Neutrophil (primary cell): ENCODE measurements at regions not wholly inside any gene's neighbourhood (a gene's known extent, or its start where the extent isn't known, plus 50 kb on each side); places are given as distances from the start of the nearest gene placed in this dataset.
"Not testable (repeated sequence)": the region's sequence is repeated elsewhere in the genome, so short reads cannot be mapped to it uniquely, and the experiment has no call there.

Source experiments
- H3K27ac ChIP-seq: fragments of 200-600 bp; sonication (generic); 2 replicates; pipeline ENCODE4 v1.5.1; 2016; ENCODE audit warnings: mild to moderate bottlenecking, moderate library complexity
- H3K27me3 ChIP-seq: fragments of 200-600 bp; sonication (generic); 2 replicates; pipeline ENCODE4 v1.6.0; 2016; ENCODE audit warnings: mild to moderate bottlenecking
- H3K36me3 ChIP-seq: fragments of 200-600 bp; sonication (generic); 2 replicates; pipeline ENCODE4 v1.5.1; 2017
- H3K4me1 ChIP-seq, 2 experiments: fragments of 200-600 bp in 1 of 2; sonication (generic) in 1 of 2; 1 replicate in 1 of 2; 2 replicates in 1 of 2; pipeline versions ENCODE4 v1.5.1 to v1.6.1; 2013 to 2016; ENCODE audit warnings: low read depth in 1 of 2, low read length in 1 of 2, mild to moderate bottlenecking in 1 of 2, moderate library complexity in 1 of 2; ENCODE audit not compliant: control insufficient read depth in 1 of 2, insufficient read depth in 1 of 2
- H3K4me3 ChIP-seq, 2 experiments: fragments of 200-600 bp in 1 of 2; sonication (generic) in 1 of 2; 1 replicate in 1 of 2; 2 replicates in 1 of 2; pipeline ENCODE4 v1.5.1; 2013 to 2016; ENCODE audit warnings: low read depth in 1 of 2, low read length in 1 of 2, mild to moderate bottlenecking in 1 of 2, moderate library complexity in 1 of 2
- H3K9me3 ChIP-seq: fragments of 200-600 bp; sonication (generic); 2 replicates; pipeline ENCODE4 v1.5.1; 2016
- TF ChIP-seq, protein P1 (sequence below): fragments of 200-600 bp; sonication (generic); IDR thresholded peaks from 2 replicates; pipeline ENCODE4 v1.5.1; 2016; ENCODE audit warnings: antibody characterized with exemption

DNA sequence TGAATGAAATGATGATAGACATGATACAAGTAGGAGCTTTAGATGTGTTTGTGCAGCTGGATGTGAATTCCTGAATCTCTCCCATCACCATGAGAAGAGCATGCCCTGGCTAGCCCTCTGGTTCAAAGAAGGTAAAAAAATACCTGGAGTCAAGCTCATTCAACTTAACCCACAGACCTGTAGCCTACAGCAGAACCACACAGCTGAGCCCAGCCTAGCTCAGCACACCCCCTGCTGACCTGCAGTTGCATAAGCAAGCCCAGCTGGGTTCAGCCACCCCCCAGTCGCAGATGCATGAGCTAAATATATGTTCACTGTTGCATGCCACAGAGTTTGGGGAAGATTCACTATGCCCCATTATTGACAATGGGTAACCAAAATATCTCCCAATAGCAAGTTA lies 130.6 kb upstream of the RRN3 start:
- not testable (repeated sequence) for H3K4me3 ChIP-seq, H3K36me3 ChIP-seq, H3K4me1 ChIP-seq, H3K27me3 ChIP-seq, H3K9me3 ChIP-seq, H3K27ac ChIP-seq

DNA sequence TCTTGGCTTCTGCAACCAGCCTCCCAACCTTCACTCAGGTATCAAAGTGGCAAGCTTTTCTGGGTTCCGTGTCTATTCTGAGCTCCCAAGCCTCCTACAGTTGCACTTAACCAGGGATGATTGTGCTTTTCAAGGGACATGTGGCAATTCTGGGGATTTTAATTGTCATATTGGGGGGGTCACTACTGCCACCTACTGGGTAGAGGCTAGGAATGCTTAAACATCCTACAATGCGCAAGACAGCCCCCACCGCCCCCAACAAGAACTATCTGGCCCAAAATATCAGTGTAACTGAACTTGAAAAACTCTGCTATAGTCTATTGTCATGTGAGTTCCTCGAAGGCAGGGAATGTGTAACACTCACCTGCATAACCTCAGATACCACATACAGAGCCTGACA lies 129.3 kb upstream of the RRN3 start:
- H3K9me3 ChIP-seq, H3K4me3 ChIP-seq, H3K4me1 ChIP-seq, H3K27me3 ChIP-seq, H3K36me3 ChIP-seq, H3K27ac ChIP-seq: not testable (repeated sequence)

DNA sequence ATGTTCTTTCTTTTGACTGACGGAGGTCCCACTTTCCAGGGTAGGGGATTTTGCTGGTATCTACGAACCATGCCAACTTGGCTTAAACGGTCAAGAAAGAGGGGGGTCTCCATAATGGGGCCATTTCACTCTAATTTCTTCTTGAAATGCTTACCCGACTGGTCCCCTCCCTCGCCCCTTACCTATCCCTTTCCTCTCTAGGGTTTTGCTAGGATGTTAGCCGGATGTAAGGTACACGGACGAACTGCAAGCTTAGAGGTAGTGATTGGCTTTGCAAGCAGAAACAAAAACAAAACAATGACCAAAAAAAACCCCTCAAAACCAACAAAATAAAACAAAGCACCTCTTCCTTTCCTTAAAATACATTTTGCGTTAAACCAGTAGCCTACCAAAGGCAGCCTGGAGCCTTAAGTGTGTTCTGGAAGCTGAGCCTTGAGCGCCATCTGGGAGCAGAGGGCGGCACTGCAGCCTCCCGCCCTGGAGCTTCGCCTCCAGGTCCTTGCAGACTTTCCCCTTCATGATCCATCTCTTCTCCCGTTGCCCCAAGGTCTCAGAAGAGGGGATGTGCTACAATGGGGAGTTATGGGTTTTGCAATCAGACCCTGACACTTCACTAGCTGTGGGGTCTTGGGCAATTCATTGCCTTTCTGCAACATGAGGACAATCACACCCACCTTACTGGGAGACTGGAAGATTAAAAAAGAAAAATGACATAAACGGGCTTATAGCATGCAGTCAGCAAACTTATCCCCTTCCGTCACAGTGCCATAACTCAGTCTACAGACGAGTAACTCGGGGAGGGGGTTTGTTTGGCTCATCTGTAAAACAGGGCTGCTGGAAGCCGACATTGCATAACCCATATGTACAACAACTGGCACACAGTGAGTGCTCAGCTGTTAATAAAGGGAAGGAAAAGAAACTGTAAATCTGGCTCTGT lies 125.9 kb upstream of the RRN3 start:
- TF ChIP-seq, protein P1, sequence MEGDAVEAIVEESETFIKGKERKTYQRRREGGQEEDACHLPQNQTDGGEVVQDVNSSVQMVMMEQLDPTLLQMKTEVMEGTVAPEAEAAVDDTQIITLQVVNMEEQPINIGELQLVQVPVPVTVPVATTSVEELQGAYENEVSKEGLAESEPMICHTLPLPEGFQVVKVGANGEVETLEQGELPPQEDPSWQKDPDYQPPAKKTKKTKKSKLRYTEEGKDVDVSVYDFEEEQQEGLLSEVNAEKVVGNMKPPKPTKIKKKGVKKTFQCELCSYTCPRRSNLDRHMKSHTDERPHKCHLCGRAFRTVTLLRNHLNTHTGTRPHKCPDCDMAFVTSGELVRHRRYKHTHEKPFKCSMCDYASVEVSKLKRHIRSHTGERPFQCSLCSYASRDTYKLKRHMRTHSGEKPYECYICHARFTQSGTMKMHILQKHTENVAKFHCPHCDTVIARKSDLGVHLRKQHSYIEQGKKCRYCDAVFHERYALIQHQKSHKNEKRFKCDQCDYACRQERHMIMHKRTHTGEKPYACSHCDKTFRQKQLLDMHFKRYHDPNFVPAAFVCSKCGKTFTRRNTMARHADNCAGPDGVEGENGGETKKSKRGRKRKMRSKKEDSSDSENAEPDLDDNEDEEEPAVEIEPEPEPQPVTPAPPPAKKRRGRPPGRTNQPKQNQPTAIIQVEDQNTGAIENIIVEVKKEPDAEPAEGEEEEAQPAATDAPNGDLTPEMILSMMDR, result peak; percentile 33
- not testable (repeated sequence) for H3K27ac ChIP-seq, H3K4me1 ChIP-seq

DNA sequence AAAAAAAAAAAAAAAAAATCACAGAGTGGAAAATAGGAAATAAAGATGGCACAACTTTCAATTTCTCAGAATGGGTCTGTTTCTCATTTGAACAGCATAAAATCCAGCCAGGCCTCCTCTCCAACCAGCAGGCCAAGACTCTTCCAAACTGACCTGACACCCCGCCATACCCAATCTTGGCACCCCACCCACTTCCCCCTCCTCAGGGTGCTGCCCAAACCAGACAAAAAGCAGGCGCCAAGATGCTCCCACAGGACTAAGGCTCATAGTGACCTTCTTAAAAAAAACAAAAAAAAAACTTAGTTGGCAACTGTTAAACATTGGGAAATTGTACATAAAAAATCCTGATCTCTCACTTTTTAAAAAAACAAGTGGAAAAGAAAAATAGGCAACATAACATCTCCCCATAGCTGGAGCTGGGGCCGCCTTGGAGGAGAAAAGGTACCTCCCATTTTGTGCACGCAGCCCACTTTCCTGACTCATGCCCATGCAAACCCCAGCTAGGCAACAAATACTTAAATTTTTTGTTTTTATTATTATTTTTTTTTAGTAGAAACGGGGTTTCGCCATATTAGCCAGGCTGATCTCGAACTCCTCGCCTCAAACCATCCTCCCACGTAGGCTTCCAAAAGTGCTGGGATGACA lies 124.9 kb upstream of the RRN3 start:
- H3K36me3 ChIP-seq, H3K4me3 ChIP-seq, H3K9me3 ChIP-seq, H3K27me3 ChIP-seq, H3K27ac ChIP-seq, H3K4me1 ChIP-seq: not testable (repeated sequence)

More for the DNA sequence above, 125.9 kb upstream of the RRN3 start:
- H3K36me3 ChIP-seq, H3K4me3 ChIP-seq, H3K9me3 ChIP-seq, H3K27me3 ChIP-seq: not testable (repeated sequence)

DNA sequence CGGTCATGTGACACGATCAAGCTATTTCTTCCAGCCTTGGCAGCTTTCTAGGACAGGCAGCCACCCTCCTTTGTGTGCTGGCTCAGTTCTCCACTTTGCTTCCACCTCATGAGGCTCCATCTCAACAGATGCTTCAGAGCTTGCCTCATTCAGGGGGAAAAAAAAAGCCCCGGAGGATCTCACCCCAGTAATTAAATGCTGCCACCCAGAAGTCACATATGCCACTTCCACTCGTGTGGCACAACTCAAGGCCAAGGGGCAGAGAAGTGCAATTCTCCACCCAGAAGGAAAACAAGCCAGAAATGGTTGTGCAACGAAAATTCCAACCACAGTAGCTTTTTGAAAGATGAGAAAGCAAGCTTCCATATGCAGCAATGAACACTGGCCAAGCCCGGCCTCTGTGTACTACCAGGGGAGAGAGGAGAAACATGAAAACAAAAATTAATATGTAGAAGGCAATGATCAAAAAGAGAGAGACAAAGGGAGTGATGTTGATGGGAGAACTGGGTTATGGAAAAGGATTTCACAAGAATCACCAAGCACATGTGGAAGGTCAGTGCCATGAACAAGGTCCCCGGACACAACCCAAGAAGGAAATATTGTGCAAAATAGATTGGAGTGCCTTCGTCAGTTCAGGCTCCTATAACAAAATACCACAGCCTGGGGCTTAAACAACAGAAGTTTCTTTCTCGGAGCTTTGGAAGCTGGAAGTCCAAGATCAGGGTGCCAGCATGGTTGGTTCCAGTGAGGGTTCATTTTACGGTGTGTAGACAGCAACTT lies 113.3 kb upstream of the RRN3 start:
- H3K27ac ChIP-seq, result not testable (repeated sequence)

DNA sequence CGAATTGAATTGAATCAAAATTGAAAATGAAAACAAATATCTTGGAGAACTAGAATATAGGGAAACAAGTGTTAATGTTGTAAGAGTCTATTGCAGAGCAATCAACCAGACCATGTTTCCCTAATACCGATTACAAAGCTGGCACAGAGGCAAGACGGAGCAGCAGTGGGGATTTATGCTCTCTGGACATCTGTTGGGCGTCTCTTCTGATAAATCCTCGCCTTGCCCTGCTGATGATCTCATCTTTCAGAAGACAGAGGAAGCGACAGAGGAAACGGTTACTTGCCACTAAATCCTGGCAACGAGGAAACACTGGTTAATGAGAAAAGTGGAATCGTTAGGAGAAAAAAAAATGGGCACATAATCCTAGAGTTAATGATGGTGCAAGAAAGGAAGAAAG lies 112.4 kb upstream of the RRN3 start:
- H3K27me3 ChIP-seq, H3K4me3 ChIP-seq, H3K4me1 ChIP-seq, H3K27ac ChIP-seq, H3K36me3 ChIP-seq, H3K9me3 ChIP-seq: not testable (repeated sequence)

More for the DNA sequence above, 113.3 kb upstream of the RRN3 start:
- not testable (repeated sequence) for H3K36me3 ChIP-seq, H3K9me3 ChIP-seq, H3K4me3 ChIP-seq, H3K4me1 ChIP-seq, H3K27me3 ChIP-seq

DNA sequence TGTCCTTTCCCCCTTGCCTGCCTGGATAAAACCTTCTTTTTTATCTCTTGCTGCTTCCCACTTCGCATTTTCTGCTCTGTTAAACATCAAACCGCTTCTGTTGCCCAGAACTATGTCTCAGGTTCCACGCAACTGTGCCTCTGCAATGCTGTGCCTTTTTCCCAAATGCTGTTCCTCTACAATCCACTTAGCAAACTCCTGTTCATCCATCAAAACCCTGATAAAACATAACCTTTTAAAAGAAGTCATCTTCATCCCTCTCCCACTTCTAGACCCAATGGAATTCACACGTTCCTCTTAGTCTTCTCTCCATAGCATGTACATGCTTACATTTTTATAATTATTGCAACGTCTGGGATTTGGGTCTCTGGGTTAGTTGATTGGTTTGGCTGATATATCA lies 111.9 kb upstream of the RRN3 start:
- H3K9me3 ChIP-seq, H3K27ac ChIP-seq, H3K36me3 ChIP-seq, H3K4me3 ChIP-seq, H3K27me3 ChIP-seq, H3K4me1 ChIP-seq: not testable (repeated sequence)

DNA sequence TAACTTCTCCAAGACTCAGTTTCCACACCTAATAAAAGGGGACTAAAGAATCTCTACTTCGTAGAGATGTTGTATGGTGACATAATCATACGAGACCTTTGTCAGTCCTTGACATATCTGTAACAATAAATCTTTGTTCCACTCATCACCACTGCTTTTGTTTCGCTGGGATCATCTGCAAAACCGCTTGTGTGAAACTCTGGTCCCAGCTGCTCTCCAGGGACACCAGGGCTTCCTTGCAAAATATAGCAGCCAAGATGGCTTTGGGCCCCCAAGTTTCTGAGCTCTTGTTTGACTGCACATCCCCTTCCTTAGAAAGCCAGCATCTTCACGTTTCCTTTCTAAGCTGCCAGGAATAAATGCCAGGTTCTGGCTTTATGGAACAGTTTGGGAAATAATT lies 110.5 kb upstream of the RRN3 start:
- not testable (repeated sequence) for H3K4me3 ChIP-seq, H3K9me3 ChIP-seq, H3K36me3 ChIP-seq, H3K4me1 ChIP-seq, H3K27ac ChIP-seq, H3K27me3 ChIP-seq

DNA sequence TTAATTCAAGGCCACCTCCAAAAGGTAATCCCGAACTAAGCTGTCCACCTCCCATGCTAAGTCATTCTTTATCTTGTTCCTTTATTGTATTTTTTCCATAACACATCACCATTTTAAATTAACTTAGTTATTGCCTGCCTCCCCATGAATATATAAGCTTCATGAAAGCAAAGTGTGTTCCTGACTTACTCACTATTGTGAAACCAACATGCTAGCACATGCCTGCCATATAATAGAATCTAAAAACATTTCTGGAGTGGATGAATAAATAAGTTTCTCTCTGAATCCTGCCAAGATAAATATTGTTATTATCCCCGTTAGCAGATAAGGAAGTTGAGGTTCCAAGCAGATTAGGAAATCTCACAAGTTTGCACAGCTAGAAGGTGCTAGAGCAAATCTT lies 98.7 kb upstream of the RRN3 start:
- not testable (repeated sequence) for H3K4me3 ChIP-seq

DNA sequence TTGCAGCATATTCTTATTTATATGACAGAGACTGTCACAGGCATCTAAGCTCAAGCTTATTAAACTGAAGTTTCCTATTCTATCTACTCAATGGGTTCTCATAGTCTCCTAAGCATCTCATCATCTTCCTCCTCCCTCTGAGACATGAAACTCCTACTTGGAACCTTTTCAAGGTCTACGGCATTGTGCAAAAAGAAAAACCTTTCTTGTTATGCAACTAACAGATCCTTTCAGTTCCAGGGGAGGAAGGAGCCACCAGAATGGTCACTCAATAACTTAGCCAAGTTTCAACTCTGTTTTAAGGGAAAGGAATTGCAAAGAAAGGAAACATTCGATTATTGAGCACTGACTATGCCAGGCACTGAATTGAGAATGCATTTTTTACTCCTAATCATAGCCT lies 98.1 kb upstream of the RRN3 start:
- not testable (repeated sequence) for H3K4me1 ChIP-seq, H3K36me3 ChIP-seq, H3K27ac ChIP-seq, H3K9me3 ChIP-seq, H3K4me3 ChIP-seq, H3K27me3 ChIP-seq

More for the DNA sequence above, 98.7 kb upstream of the RRN3 start:
- H3K36me3 ChIP-seq, H3K27ac ChIP-seq, H3K4me1 ChIP-seq, H3K27me3 ChIP-seq, H3K9me3 ChIP-seq: not testable (repeated sequence)

DNA sequence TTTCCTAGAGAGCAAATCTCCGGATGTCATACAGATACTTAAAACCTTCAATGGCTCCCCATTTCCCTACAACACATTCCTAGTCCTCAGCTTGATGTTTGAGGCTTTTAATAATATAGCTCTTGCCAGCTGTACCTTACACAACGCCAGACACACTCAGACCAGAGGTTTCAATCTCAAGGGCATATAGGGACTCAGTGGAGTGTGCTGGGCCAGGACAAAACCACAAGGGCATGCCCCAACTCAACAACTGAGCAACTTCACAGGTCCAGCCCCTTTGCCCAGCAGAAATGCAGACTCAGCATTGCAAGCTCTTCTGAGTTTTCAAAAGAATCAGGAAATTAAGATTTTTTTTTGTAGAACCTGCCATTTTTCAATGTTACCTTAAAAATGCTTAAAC lies 95.4 kb upstream of the RRN3 start:
- H3K9me3 ChIP-seq, H3K4me3 ChIP-seq, H3K27ac ChIP-seq, H3K4me1 ChIP-seq, H3K27me3 ChIP-seq, H3K36me3 ChIP-seq: not testable (repeated sequence)
